ENCODE measurements at regions not wholly inside any gene's neighbourhood (a gene's known extent, or its start where the extent isn't known, plus 50 kb on each side); places are given as distances from the start of the nearest gene placed in this dataset.

DNA sequence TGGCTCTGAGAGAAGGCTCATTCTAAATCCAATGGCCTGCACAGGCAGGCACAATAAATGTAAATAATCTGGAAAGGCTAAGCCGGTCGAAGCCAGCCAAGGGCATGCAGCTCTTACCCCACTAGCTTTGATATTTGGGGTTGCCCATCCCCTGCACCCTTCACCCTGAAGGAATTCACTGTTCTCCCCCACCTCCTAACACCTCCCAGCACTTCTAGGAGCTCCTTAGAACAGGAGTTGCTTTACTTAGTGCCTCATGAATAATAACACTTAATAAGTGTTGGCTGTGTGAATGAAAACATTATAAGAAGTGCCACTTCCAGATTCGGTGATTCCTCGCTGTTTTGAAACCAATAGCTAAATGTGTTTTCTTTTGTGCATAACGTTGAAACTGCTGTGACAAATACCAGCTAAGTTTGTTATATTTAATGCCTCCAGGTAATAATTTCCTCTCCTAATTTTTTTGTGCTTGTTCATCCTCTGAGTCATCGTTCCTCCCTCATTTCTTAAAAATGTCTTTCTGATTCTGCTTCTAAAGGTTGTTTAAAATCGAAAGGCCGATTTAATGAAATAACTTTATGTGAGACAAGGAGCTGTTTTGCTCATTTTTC, 458.8 kb downstream of the METTL4 start:
- no peak for DNase-seq (ENCODE audit: low read depth)
- TF ChIP-seq, protein P1, sequence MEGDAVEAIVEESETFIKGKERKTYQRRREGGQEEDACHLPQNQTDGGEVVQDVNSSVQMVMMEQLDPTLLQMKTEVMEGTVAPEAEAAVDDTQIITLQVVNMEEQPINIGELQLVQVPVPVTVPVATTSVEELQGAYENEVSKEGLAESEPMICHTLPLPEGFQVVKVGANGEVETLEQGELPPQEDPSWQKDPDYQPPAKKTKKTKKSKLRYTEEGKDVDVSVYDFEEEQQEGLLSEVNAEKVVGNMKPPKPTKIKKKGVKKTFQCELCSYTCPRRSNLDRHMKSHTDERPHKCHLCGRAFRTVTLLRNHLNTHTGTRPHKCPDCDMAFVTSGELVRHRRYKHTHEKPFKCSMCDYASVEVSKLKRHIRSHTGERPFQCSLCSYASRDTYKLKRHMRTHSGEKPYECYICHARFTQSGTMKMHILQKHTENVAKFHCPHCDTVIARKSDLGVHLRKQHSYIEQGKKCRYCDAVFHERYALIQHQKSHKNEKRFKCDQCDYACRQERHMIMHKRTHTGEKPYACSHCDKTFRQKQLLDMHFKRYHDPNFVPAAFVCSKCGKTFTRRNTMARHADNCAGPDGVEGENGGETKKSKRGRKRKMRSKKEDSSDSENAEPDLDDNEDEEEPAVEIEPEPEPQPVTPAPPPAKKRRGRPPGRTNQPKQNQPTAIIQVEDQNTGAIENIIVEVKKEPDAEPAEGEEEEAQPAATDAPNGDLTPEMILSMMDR (conservative IDR thresholded peaks at IDR 0.05; ENCODE audit: low read length): no peak
- no peak overlapping the region for H3K4me3 ChIP-seq (ENCODE audit: low read length)

GRCh38 chr18:2114289-2114688, 457.0 kb downstream of the METTL4 start:
- DNase-seq (ENCODE audit: low read depth): no peak
- no peak overlapping the region for H3K4me3 ChIP-seq (ENCODE audit: low read length)
- TF ChIP-seq, protein P1 (conservative IDR thresholded peaks at IDR 0.05; ENCODE audit: low read length): no peak

DNA sequence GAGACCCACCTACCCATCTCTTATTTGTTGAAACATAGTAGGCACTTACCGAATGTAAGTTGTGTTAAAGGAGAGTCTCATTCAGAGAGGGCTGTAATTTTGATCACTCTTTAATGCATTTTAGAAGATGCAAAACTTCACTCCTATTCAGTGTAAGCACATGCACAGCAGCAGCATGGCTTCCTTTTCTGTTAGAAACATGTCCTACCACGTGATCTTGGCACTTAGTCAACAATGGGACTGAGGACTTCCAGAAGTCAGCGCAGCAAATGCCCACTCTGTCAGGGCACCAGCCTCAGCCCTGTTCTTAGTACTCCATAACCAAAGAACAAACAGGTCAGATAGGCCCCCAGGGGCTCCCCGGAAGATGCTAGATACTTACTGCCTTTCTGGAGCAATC, 456.5 kb downstream of the METTL4 start:
- no peak overlapping the region for H3K4me3 ChIP-seq (ENCODE audit: low read length)
- TF ChIP-seq, protein P1 (conservative IDR thresholded peaks at IDR 0.05; ENCODE audit: low read length): no peak
- no peak for DNase-seq (ENCODE audit: low read depth)

DNA sequence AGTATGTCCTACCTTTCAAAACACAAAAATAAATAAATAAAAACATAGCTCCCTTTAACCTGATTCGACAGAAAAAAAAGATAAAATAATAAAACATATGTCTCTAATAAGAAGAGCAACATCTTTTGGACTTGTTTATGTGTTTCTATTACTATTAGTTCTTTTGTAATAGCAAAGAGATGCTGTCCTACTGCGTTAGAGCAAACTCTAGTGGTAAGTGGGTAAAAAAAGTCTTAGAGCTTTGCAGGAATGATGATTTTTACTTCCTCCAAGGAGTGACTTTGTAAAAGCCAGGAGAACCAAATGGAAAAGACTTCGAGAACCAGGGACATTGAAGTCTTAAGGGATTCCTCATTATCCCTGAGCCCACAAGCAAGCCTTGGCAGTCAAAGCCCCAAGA, 450.1 kb downstream of the METTL4 start:
- H3K4me3 ChIP-seq (ENCODE audit: low read length): no peak overlapping the region
- TF ChIP-seq, protein P1 (conservative IDR thresholded peaks at IDR 0.05; ENCODE audit: low read length): no peak
- DNase-seq (ENCODE audit: low read depth): no peak

- no peak for DNase-seq (ENCODE audit: low read depth)
- TF ChIP-seq, protein P1 (conservative IDR thresholded peaks at IDR 0.05; ENCODE audit: low read length): no peak
- no peak overlapping the region for H3K4me3 ChIP-seq (ENCODE audit: low read length)
Observed at GRCh38 chr18:2123077-2123476, 448.2 kb downstream of the METTL4 start.

- DNase-seq (ENCODE audit: low read depth): no peak
- TF ChIP-seq, protein P1 (conservative IDR thresholded peaks at IDR 0.05; ENCODE audit: low read length): no peak
- no peak overlapping the region for H3K4me3 ChIP-seq (ENCODE audit: low read length)
Observed at GRCh38 chr18:2134364-2134763, 436.9 kb downstream of the METTL4 start.

DNA sequence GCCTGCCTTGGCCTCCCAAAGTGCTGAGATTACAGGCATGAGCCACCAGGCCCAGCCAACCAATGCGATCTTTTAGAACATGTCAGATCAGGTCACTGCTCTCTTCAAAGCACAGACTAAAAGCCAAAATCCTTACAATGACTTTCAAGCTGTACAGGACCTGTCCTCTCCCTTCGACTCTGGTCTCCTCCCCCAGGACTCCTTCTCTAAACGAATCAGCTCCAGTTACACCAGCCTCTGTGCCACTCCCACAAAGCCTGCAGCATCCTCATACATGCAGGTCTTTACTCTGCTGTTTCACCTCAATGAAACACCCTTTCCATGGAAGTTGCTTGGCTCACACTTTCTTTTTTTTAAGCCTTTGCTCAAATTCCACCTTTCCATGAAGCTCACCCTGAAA, 436.0 kb downstream of the METTL4 start:
- no peak overlapping the region for H3K4me3 ChIP-seq (ENCODE audit: low read length)
- TF ChIP-seq, protein P1 (conservative IDR thresholded peaks at IDR 0.05; ENCODE audit: low read length): no peak
- DNase-seq (ENCODE audit: low read depth): no peak

Data from AG10803 (cell line).